Upper lobe of right lung (tissue), 1 donor: ENCODE measurements at regions not wholly inside any gene's neighbourhood (a gene's known extent, or its start where the extent isn't known, plus 50 kb on each side); places are given as distances from the start of the nearest gene placed in this dataset.

Experiments
- ATAC-seq: fragments of 200-7000 bp; cut with Tn5 transposase; one replicate; pipeline ENCODE4 v1.9.1; 2020; ENCODE audit warnings: mild to moderate bottlenecking, moderate library complexity
- DNase-seq: peaks from one replicate; pipeline ENCODE4 v3.0.0-alpha.2; 2020
- H3K27ac ChIP-seq: fragments of 200-600 bp; one replicate; pipeline ENCODE4 v1.8.0; 2022
- H3K27me3 ChIP-seq: fragments of 200-600 bp; one replicate; pipeline ENCODE4 v1.8.0; 2022; ENCODE audit warnings: mild to moderate bottlenecking
- H3K36me3 ChIP-seq: fragments of 200-600 bp; one replicate; pipeline ENCODE4 v1.8.0; 2022
- H3K4me1 ChIP-seq: fragments of 200-600 bp; one replicate; pipeline ENCODE4 v1.8.0; 2022
- H3K4me3 ChIP-seq: fragments of 200-600 bp; one replicate; pipeline ENCODE4 v1.8.0; 2022; ENCODE audit warnings: mild to moderate bottlenecking
- H3K9me3 ChIP-seq: fragments of 200-600 bp; one replicate; pipeline ENCODE4 v1.8.0; 2022
- CTCF ChIP-seq: fragments of 200-600 bp; IDR thresholded peaks from one replicate; pipeline ENCODE4 v1.8.0; 2022; ENCODE audit warnings: antibody characterized with exemption
- intact Hi-C: fragments of 100-400 bp; cut with DNase I; formaldehyde crosslinking; loops from one replicate; pipeline ENCODE4 v1.11.0; 2022
- donor health status: DM: no; HTN: yes; CAD: no; lungs with severe emphysema.

GRCh38 chr6:101195588-101195987 lies 197.9 kb upstream of the GRIK2 start:
- DNase-seq (no peak), ATAC-seq (no peak)
- Histone ChIP-seq H3K9me3 (no peaks in the 10 kb centered on the region), H3K27me3 (no peaks in the 10 kb centered on the region), H3K27ac (no peak overlapping the region), H3K36me3 (no peaks in the 10 kb centered on the region), H3K4me1 (no peaks in the 10 kb centered on the region), H3K4me3 (no peak overlapping the region)
- no peak for TF ChIP-seq CTCF
- intact Hi-C loops = no loop called here

DNA sequence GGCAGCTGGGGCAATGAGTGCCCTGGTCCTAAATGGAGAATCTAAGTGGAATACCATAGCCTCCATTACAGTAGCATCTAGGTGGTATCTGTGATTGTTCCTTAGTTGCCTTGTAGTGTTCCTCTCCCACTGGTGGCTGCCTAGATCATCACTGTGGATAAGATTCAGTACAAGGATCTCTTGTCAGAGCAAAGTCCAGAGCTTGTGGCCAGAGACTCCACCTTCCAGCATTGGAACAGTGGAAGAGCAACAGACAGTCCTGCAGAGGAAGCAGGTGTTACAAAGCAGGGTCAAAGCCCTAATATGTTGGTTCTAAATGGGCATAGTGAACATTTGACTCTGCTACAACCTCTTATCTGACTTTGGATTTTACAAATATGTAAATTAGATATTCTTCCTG lies 194.1 kb upstream of the GRIK2 start:
- Histone ChIP-seq H3K9me3 (no peaks in the 10 kb centered on the region), H3K27ac (no peak overlapping the region), H3K27me3 (no peaks in the 10 kb centered on the region), H3K36me3 (no peaks in the 10 kb centered on the region), H3K4me1 (no peaks in the 10 kb centered on the region), H3K4me3 (no peak overlapping the region)
- intact Hi-C loops = no loop called here
- DNase-seq (no peak), ATAC-seq (no peak)
- TF ChIP-seq CTCF = no peak

DNA sequence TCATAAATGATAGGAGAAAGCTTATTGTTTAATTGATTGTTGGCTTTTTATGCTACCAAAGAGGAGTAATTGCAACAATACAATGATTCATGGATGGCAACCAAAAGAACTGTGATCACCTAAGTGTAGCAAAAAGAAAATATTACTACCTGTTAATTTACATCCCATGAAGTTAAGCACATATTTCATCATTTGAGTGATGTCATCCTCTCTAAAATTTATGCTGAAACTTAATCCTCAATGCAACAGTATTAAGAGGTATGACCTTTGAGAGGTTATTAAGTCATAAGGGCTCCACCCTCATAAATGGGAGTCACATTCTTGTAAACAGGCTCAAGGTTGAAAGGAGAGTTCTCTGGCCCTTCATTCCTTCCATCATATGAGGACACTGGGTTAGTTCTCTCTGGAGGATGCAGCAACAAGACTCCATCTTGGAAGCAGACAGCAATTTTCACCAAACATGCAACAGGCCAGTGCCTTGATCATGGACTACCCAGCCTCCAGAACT lies 190.6 kb upstream of the GRIK2 start:
- no peaks in the 10 kb centered on the region for H3K4me1 ChIP-seq
- no peaks in the 10 kb centered on the region for H3K9me3 ChIP-seq
- no peak for TF ChIP-seq CTCF
- H3K27me3 ChIP-seq = no peaks in the 10 kb centered on the region
- H3K27ac ChIP-seq = no peak overlapping the region
- DNase-seq = no peak
- no peak for ATAC-seq
- H3K4me3 ChIP-seq = no peak overlapping the region
- H3K36me3 ChIP-seq = no peaks in the 10 kb centered on the region
- intact Hi-C loops = no loop called here

GRCh38 chr6:101203664-101204063 lies 189.8 kb upstream of the GRIK2 start:
- no peak overlapping the region for H3K4me3 ChIP-seq
- no peak for ATAC-seq

GRCh38 chr6:101208152-101208551 lies 185.4 kb upstream of the GRIK2 start:
- TF ChIP-seq CTCF = no peak
- Histone ChIP-seq H3K36me3 (no peaks in the 10 kb centered on the region), H3K4me3 (no peak overlapping the region), H3K27ac (no peak overlapping the region), H3K9me3 (no peaks in the 10 kb centered on the region), H3K27me3 (no peaks in the 10 kb centered on the region), H3K4me1 (no peaks in the 10 kb centered on the region)
- intact Hi-C loops = no loop called here
- DNase-seq (no peak), ATAC-seq (no peak)

More at GRCh38 chr6:101203664-101204063, 189.8 kb upstream of the GRIK2 start:
- Histone ChIP-seq H3K36me3 (no peaks in the 10 kb centered on the region), H3K4me1 (no peaks in the 10 kb centered on the region), H3K27ac (no peak overlapping the region), H3K9me3 (no peaks in the 10 kb centered on the region), H3K27me3 (no peaks in the 10 kb centered on the region)
- TF ChIP-seq CTCF = no peak
- no peak for DNase-seq
- intact Hi-C loops = no loop called here

GRCh38 chr6:101212640-101213039 lies 180.9 kb upstream of the GRIK2 start:
- Histone ChIP-seq H3K36me3 (no peaks in the 10 kb centered on the region), H3K4me1 (no peaks in the 10 kb centered on the region), H3K27me3 (no peaks in the 10 kb centered on the region), H3K9me3 (no peaks in the 10 kb centered on the region), H3K4me3 (no peak overlapping the region), H3K27ac (no peak overlapping the region)
- no peak for TF ChIP-seq CTCF
- no peak for ATAC-seq
- no peak for DNase-seq
- intact Hi-C loops = no loop called here
